Activated CD8-positive, alpha-beta memory T cell treated with anti-CD3 and anti-CD28 coated beads, Interleukin-2, amount 10 ng/mL, durations not matched to agents 7 days and 5 days (primary cell): ENCODE measurements at regions not wholly inside any gene's neighbourhood (a gene's known extent, or its start where the extent isn't known, plus 50 kb on each side); places are given as distances from the start of the nearest gene placed in this dataset.

Source experiments
- ATAC-seq: fragments of 150-1000 bp; cut with Tn5 transposase; one replicate; pipeline ENCODE4 v1.10.0; 2021; ENCODE audit warnings: moderate library complexity
- CTCF ChIA-PET: fragments of 350-600 bp; sonication (Branson Sonifier 250); formaldehyde crosslinking; loops from one replicate; lab custom pipeline; 2021; ENCODE audit warnings: antibody characterized with exemption; lab: Charles Lee
- DNase-seq: peaks from one replicate; pipeline ENCODE4 v3.0.0-alpha.2; 2020
- H3K27ac Mint-ChIP-seq: one replicate; pipeline ENCODE4 v1.8.0; 2021; ENCODE audit warnings: mild to moderate bottlenecking, mixed read lengths
- H3K27me3 Mint-ChIP-seq: one replicate; pipeline ENCODE4 v1.8.0; 2021; ENCODE audit warnings: mixed read lengths
- H3K36me3 Mint-ChIP-seq: one replicate; pipeline ENCODE4 v1.8.0; 2021; ENCODE audit warnings: mild to moderate bottlenecking, mixed read lengths
- H3K4me1 Mint-ChIP-seq: one replicate; pipeline ENCODE4 v1.8.0; 2021; ENCODE audit warnings: mixed read lengths
- H3K4me3 Mint-ChIP-seq: one replicate; pipeline ENCODE4 v1.8.0; 2021; ENCODE audit warnings: mild to moderate bottlenecking, moderate library complexity, mixed read lengths
- H3K9me3 Mint-ChIP-seq: one replicate; pipeline ENCODE4 v1.8.0; 2022; ENCODE audit warnings: low read depth, mixed read lengths

DNA sequence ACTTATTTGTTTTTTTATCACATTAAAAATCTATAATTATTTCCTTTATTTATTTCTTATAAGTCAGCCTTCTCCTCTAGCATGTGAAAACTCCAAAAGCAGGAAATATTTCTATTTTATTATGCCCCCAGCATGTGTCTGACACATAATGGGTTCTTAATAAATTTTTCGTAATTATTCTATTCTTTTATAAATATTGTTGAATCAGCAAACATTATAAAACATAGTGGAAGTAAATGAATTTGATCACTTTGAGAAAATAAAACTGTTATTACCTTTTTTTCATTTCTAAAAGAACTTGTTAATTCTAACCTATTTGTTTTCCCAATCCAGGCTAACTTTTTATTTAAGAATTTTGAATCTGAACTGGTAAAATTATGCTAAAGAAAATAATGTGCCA, 509.1 kb upstream of the PCDH15 start:
- H3K27ac Mint-ChIP-seq = no peak overlapping the region
- CTCF ChIA-PET = no interaction called here
- no peaks in the 10 kb centered on the region for H3K27me3 Mint-ChIP-seq
- H3K4me1 Mint-ChIP-seq = no peaks in the 10 kb centered on the region
- DNase-seq (no peak), ATAC-seq (no peak)
- H3K36me3 Mint-ChIP-seq = no peaks in the 10 kb centered on the region
- no peak overlapping the region for H3K4me3 Mint-ChIP-seq
- peaks cover 6% of the 10 kb centered on the region for H3K9me3 Mint-ChIP-seq

DNA sequence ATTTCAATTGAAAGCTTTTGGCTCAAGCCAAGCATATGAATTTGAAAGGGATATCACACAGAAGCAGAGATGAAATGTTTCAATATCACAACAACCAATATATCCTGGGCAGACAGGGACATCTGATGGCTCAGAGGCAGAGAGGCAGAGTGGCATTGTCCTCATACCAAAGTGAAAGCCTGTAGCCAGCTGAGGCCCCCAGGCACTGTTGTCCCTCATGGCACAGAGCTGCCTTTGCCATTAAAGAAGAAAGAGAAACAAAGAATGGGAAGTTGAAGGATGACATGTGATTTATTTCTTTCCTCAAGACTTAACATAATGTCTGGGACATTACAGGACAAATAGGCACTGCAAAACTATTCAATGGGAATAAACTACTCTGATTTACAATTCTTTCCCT, 504.3 kb upstream of the PCDH15 start:
- no peaks in the 10 kb centered on the region for H3K27me3 Mint-ChIP-seq
- no peak overlapping the region for H3K4me3 Mint-ChIP-seq
- H3K27ac Mint-ChIP-seq = no peak overlapping the region
- ATAC-seq (no peak), DNase-seq (no peak)
- CTCF ChIA-PET = no interaction called here
- H3K4me1 Mint-ChIP-seq = no peaks in the 10 kb centered on the region
- no peaks in the 10 kb centered on the region for H3K36me3 Mint-ChIP-seq
- peaks cover 4% of the 10 kb centered on the region for H3K9me3 Mint-ChIP-seq

DNA sequence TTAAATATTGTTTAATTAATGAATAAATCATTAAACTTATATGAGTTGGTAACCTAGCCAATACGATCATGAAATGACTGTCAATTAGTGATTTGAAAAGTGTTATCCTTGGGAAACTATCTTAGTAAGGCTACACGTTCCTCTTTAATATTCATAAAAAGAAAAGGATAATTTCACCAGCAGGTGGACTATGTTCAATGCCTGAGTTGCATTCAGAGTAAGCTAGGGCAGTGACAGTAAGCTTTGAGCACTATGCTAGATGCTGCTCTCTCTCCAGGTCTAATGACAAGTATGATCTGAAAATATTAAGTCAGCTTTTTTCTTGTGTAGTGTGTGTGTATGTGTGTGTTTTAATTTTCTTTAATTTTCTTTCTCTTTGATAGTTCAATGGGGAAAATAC, 486.3 kb upstream of the PCDH15 start:
- DNase-seq = no peak
- no peaks in the 10 kb centered on the region for H3K4me1 Mint-ChIP-seq
- H3K27me3 Mint-ChIP-seq = no peaks in the 10 kb centered on the region
- no peaks in the 10 kb centered on the region for H3K36me3 Mint-ChIP-seq
- peaks cover 13% of the 10 kb centered on the region for H3K9me3 Mint-ChIP-seq
- CTCF ChIA-PET = no interaction called here
- no peak for ATAC-seq
- H3K4me3 Mint-ChIP-seq = no peak overlapping the region
- H3K27ac Mint-ChIP-seq = no peak overlapping the region

DNA sequence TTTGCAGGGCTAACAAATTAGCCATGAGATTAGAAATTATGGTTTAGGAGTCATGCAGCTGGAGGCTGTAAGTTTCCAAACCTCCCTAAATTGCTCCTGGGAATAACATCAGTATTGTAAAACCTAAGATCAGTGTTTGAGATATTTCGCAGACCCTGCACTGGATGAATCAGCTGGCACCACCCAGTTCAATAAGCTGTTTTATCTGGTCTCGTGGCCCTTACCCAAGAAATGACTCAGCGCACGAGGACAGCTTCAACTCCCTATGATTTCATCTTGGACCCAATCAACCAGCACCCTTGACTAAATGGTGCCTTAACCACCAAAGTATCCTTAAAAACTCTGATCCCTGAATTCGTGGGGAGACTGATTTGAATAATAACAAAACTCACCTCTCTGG, 482.0 kb upstream of the PCDH15 start:
- Mint-ChIP-seq H3K27me3 (no peaks in the 10 kb centered on the region), H3K36me3 (no peaks in the 10 kb centered on the region), H3K27ac (no peak overlapping the region), H3K4me1 (no peaks in the 10 kb centered on the region), H3K4me3 (no peak overlapping the region), H3K9me3 (peaks cover 15% of the 10 kb centered on the region)
- ATAC-seq = no peak
- no peak for DNase-seq
- CTCF ChIA-PET = no interaction called here

DNA sequence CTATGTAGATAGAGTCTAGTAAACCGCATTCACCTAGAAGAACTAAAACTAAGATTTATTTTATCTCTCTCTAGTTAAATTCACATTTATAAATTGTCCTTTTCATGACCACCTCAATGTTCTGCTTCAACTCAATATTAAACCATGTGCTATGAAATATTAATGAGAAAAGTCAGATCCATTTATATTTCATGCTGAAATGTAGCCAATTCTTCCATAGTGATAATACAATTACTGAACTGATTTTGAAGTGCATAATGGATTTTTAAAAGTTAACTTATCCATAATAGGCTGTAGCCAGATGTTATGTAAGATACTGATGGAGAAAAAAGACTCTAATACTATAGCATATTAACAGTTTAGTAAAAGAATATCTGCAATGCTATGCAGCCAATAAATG, 479.7 kb upstream of the PCDH15 start:
- DNase-seq (no peak), ATAC-seq (no peak)
- H3K36me3 Mint-ChIP-seq = no peaks in the 10 kb centered on the region
- CTCF ChIA-PET = no interaction called here
- no peak overlapping the region for H3K27ac Mint-ChIP-seq
- no peaks in the 10 kb centered on the region for H3K27me3 Mint-ChIP-seq
- no peaks in the 10 kb centered on the region for H3K4me1 Mint-ChIP-seq
- H3K9me3 Mint-ChIP-seq = peaks cover 15% of the 10 kb centered on the region
- H3K4me3 Mint-ChIP-seq = no peak overlapping the region

DNA sequence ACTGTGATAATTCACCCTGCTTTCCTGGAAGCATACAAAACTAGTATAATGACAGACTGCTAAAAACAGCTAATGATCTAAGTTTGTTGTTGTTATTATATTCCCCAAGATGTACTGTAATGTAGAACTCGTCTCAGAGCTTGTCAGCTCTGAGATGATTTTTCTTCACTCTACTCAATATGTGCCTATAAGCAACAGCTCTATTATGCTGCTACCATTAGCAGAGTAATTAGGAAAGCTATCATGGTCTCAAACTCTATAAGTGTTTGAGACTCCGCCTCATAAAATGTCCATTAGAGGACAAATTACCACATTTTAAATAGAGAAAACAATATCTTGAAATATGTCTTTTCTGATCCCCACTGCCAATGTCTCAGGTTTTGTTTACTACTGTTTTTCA, 476.5 kb upstream of the PCDH15 start:
- DNase-seq (no peak), ATAC-seq (no peak)
- H3K36me3 Mint-ChIP-seq = no peaks in the 10 kb centered on the region
- CTCF ChIA-PET = no interaction called here
- no peaks in the 10 kb centered on the region for H3K27me3 Mint-ChIP-seq
- no peaks in the 10 kb centered on the region for H3K4me1 Mint-ChIP-seq
- H3K9me3 Mint-ChIP-seq = peaks cover 10% of the 10 kb centered on the region
- H3K27ac Mint-ChIP-seq = no peak overlapping the region
- no peak overlapping the region for H3K4me3 Mint-ChIP-seq

DNA sequence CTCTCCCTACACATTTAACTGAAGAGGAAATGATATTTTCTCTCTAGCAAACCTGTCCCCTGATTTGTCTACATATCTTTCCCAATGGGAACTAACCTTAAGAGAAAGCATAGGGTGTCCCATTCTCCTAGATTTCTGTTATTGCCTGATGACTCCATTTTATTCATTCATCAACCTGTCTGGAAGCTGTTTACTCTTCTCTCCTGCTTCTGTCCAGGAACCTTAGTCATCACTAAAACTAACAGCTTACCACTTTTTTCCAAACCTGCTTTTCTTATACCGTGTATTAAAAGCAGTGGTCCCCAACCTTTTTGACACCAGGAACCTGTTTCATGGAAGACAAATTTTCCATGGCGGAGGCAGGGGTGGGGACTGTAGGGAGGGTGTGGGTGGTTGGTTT, 473.3 kb upstream of the PCDH15 start:
- no peak for DNase-seq

DNA sequence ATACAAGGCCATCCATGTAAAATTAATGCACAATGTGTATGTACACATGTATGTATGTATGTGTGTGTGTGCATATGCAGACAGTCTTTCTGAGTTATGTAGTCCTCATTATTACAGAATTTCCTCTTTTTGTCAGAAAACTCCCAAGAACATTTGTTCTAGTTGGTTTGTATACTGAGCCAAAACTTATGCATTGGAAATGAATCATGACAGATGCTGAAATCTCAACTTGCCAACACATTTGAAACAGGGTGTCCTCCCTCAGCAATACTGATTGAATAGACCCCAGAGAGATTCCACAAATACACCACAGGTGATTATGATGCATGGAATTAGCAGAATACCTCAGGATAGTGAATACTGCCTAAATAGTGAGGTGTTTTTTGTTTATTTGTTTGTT, 472.9 kb upstream of the PCDH15 start:
- H3K9me3 Mint-ChIP-seq = no peaks in the 10 kb centered on the region
- no peak overlapping the region for H3K4me3 Mint-ChIP-seq
- CTCF ChIA-PET = no interaction called here
- ATAC-seq (no peak), DNase-seq (no peak)
- no peaks in the 10 kb centered on the region for H3K4me1 Mint-ChIP-seq
- H3K27ac Mint-ChIP-seq = no peak overlapping the region
- no peaks in the 10 kb centered on the region for H3K27me3 Mint-ChIP-seq
- no peaks in the 10 kb centered on the region for H3K36me3 Mint-ChIP-seq

More for the DNA sequence above, 473.3 kb upstream of the PCDH15 start:
- no peaks in the 10 kb centered on the region for H3K9me3 Mint-ChIP-seq
- no peak for ATAC-seq
- no peaks in the 10 kb centered on the region for H3K36me3 Mint-ChIP-seq
- H3K27ac Mint-ChIP-seq = no peak overlapping the region
- no peaks in the 10 kb centered on the region for H3K27me3 Mint-ChIP-seq
- no peak overlapping the region for H3K4me3 Mint-ChIP-seq
- CTCF ChIA-PET = no interaction called here
- H3K4me1 Mint-ChIP-seq = no peaks in the 10 kb centered on the region

DNA sequence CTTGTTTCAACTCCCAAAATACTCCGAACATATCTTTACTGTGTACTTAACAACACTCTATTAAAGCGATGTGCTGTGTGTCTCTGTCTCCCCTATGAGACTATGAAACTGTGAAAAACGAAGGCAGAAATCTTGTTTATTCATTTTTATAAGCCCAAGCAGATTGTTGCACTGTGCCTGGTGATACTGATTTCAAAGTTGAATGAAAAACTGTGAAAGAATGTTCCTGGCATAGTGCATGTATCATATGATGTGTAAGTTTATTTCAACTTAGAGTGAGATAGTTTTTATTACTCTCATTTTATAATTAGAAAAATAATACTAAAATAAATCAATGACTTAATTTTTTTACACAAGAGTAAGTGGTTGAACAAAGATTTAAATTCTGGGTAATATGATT, 471.9 kb upstream of the PCDH15 start:
- no peak for ATAC-seq

DNA sequence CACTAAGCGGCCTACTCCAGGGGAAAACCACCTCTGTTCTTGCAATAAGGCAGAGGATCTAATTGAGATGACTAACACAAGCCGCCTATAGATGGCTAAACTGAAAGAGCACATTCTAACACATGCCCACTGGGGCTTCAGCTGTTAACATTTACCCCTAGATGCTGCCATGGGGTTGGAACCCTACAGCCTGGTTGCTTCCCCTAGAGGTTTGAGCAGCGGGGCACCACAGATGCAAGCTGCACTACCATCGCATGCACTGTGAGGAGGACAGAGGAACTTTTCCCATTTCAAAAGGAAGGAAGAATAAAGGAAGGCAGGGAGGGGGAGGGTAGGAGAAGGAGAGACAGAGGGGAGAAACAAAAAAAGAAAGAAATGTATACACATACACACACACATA, 465.8 kb upstream of the PCDH15 start:
- H3K36me3 Mint-ChIP-seq = no peaks in the 10 kb centered on the region
- no peaks in the 10 kb centered on the region for H3K27me3 Mint-ChIP-seq
- DNase-seq (no peak), ATAC-seq (no peak)
- no peak overlapping the region for H3K4me3 Mint-ChIP-seq
- H3K27ac Mint-ChIP-seq = no peak overlapping the region
- H3K4me1 Mint-ChIP-seq = no peaks in the 10 kb centered on the region
- CTCF ChIA-PET = no interaction called here
- peaks cover 2% of the 10 kb centered on the region for H3K9me3 Mint-ChIP-seq

More for the DNA sequence above, 471.9 kb upstream of the PCDH15 start:
- H3K4me3 Mint-ChIP-seq = no peak overlapping the region
- no peak for DNase-seq
- H3K27ac Mint-ChIP-seq = no peak overlapping the region
- no peaks in the 10 kb centered on the region for H3K9me3 Mint-ChIP-seq
- no peaks in the 10 kb centered on the region for H3K27me3 Mint-ChIP-seq
- CTCF ChIA-PET = no interaction called here
- no peaks in the 10 kb centered on the region for H3K4me1 Mint-ChIP-seq
- H3K36me3 Mint-ChIP-seq = no peaks in the 10 kb centered on the region

DNA sequence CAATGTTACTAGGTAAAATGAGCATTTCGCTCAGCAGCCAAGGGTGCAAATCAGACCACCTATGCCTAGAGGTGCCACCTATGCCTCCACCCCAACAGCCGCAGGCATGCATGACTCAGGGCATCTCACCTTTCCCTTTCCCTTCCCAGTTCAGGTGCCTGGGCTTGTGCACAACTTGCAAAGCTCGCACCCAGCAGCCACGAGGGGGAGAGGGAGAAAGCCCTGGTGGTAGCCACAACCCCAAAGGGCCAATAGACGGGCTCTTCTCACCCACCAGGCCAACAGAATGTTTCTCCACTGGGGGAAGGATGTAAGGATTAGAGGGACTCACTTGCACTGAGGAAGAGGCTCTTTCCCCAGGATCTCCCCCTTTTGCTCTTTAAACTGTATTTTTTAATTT, 462.3 kb upstream of the PCDH15 start:
- DNase-seq = no peak
- Mint-ChIP-seq H3K27ac (no peak overlapping the region), H3K36me3 (no peaks in the 10 kb centered on the region), H3K27me3 (no peaks in the 10 kb centered on the region), H3K4me3 (no peak overlapping the region), H3K4me1 (no peaks in the 10 kb centered on the region), H3K9me3 (peaks cover 5% of the 10 kb centered on the region)
- no peak for ATAC-seq
- CTCF ChIA-PET = no interaction called here

DNA sequence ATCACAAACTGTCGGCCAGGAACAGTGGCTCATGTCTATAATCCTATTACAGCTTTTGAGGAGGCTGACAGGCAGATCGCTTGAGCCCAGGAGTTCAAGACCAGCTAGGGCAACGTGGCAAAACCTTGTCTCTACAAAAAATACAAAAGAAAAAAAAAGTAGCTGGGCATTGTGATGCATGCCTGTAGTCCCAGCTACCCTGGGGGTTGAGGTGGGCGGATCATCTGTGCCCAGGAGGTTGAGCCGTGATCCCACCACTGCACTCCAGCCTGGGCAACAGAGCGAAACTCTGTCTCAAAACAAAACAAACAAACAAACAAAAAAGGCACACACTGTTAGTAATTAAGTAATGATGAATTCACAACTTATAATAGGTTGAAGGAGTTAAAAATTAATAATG, 441.5 kb upstream of the PCDH15 start:
- CTCF ChIA-PET = no interaction called here
- H3K27me3 Mint-ChIP-seq = no peaks in the 10 kb centered on the region
- no peak overlapping the region for H3K4me3 Mint-ChIP-seq
- no peaks in the 10 kb centered on the region for H3K4me1 Mint-ChIP-seq
- H3K36me3 Mint-ChIP-seq = no peaks in the 10 kb centered on the region
- no peak for DNase-seq
- no peak overlapping the region for H3K27ac Mint-ChIP-seq
- no peak for ATAC-seq
- H3K9me3 Mint-ChIP-seq = peaks cover 4% of the 10 kb centered on the region

DNA sequence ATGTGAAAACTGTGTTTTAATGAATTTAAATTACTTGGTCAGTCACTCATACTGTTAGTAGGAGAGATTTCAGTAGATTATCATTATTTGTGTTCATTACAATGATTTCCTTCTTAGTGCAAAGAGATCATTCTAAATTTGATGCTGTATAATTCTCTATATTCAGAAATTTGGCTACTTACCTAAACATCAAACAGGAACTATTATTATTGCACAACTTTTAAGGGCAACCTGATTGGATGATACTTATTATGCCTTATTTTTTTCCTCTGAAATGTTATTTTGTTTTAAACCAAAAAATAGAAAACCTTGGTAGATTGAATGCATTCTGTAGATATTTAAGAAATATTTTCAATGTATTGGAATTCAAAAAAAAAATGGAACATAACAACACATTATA, 436.4 kb upstream of the PCDH15 start:
- Mint-ChIP-seq H3K36me3 (no peaks in the 10 kb centered on the region), H3K27ac (no peak overlapping the region), H3K4me3 (no peak overlapping the region), H3K9me3 (peaks cover 3% of the 10 kb centered on the region), H3K27me3 (no peaks in the 10 kb centered on the region), H3K4me1 (no peaks in the 10 kb centered on the region)
- ATAC-seq (no peak), DNase-seq (no peak)
- CTCF ChIA-PET = no interaction called here

DNA sequence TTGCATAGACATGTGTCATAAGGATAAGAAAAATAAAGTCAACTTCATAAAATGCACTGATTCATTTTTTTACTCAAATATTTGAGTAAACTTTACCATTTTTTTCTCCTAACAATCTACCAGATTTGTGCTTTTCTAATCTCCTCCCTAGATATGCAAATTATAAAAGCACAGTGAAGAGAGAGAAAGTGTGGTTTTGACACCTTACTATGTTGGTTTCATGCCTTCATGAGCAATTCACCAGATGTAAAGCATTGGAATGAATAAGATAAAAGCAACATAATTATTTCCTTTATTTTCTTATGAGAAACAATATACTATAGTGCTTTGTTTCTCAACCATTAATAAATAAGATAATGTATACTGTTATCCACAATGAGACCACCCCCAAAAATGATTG, 432.5 kb upstream of the PCDH15 start:
- ATAC-seq = no peak
- Mint-ChIP-seq H3K27me3 (no peaks in the 10 kb centered on the region), H3K4me3 (no peak overlapping the region), H3K9me3 (peaks cover 3% of the 10 kb centered on the region), H3K36me3 (no peaks in the 10 kb centered on the region), H3K4me1 (no peaks in the 10 kb centered on the region), H3K27ac (no peak overlapping the region)
- DNase-seq = no peak
- CTCF ChIA-PET = no interaction called here

DNA sequence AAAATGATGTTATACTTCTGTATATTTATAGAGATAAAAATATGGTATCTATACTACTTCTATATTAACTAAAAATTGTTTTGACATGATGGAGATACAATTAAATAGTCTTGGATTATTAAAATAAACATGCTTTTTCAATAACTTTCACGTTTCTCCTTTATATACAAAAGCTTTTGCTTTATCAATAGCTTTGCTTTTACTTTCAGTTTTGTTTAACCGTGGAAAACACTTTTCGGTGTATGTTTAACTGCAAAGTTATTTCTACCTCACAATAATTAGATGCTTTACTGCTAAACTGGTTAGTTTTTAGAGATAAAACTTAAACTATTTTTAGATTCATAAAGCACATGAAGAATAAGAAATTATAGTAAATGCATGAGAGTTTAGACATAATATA, 432.1 kb upstream of the PCDH15 start:
- no peak overlapping the region for H3K27ac Mint-ChIP-seq
- peaks cover 3% of the 10 kb centered on the region for H3K9me3 Mint-ChIP-seq
- no peak overlapping the region for H3K4me3 Mint-ChIP-seq
- no peaks in the 10 kb centered on the region for H3K4me1 Mint-ChIP-seq
- CTCF ChIA-PET = no interaction called here
- no peaks in the 10 kb centered on the region for H3K27me3 Mint-ChIP-seq
- no peak for DNase-seq
- ATAC-seq = no peak
- H3K36me3 Mint-ChIP-seq = no peaks in the 10 kb centered on the region
